ENCODE measurements at regions not wholly inside any gene's neighbourhood (a gene's known extent, or its start where the extent isn't known, plus 50 kb on each side); places are given as distances from the start of the nearest gene placed in this dataset.

- no peak for TF ChIP-seq POLR2A (IDR thresholded peaks at IDR 0.05; ENCODE audit: low read length)
- no peak for TF ChIP-seq MAZ (IDR thresholded peaks at IDR 0.05; ENCODE audit: borderline replicate concordance, low read depth, low read length)
- no peak for TF ChIP-seq MAX (IDR thresholded peaks at IDR 0.05)
These were observed 119.3 kb downstream of the CRYAA start for GRCh38 chr21:43287795-43288755.
